SHP77 treated with DMSO at 0.1 percent for 48 hours (cell line): ENCODE measurements at regions not wholly inside any gene's neighbourhood (a gene's known extent, or its start where the extent isn't known, plus 50 kb on each side); places are given as distances from the start of the nearest gene placed in this dataset.
"Not testable (repeated sequence)": the region's sequence is repeated elsewhere in the genome, so short reads cannot be mapped to it uniquely, and the experiment has no call there.

Source experiments
- DNase-seq: peaks from one replicate; lab custom pipeline; 2025; lab: John Stamatoyannopoulos, UW

DNA sequence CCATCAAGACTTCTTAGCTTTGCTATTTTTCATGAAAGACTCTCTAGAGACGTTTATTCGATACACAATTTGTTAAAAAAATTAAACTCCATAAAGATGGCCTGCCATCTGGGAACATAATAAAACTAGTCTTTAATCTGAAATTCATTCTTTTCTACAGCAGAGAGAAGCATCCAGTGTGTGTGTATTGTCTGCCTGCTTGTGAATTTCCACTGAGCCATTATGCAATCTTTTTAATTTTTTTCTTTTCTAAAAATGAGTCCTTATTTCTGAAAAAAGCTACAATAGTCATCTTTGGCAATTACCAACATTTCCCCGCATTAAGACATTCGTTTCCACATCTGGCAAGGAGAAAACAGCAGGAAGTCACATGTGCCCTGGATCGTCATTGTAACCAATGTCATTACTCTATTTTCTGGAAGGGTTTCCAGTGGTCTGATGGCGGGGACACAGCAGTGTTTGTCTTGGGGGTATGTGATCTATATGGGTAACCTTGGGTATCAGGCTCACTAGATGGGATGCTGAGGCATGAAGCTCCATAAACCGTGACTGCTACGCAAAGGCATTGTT lies 263.1 kb downstream of the MSX2 start:
- no peak for DNase-seq

DNA sequence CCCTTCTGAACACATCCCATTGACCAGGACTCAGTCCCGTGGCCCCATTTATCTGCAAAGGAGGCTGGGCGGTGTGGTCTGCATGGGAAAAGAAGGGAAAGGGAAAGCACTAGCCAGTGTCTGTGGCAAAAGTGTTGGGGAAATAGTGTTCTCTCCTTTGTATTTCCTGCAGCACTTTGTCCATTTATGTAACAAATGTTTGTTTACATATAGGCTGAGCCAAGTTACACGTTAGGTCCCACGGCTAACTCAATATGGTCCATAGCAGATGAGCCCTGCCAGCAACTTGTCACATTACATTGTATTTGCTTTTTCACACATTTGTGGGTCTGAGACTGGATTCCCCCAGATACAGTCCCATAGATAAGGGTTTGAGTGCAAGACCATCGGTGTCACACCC lies 260.5 kb downstream of the MSX2 start:
- DNase-seq = no peak

DNA sequence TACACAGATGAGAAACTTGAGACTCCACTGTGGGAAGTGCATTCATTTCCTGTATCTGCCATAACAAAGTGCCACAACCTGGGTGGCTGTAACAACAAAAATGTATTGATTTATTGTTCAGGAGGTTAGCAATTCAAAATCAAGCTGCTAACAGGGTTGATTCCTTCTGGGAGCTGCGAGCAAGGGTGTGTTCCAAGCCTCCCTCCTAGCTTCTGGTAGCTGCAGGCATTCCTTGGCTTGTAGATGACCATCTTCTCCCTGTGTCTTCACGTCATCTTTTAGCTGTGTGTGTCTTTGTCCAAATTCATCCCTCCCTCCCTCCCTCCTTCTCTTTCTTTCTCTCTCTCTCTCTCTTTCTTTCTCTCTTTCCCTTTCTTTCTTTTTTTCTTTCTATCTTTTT lies 258.1 kb downstream of the MSX2 start:
- no peak for DNase-seq

- DNase-seq = no peak
These were observed 257.0 kb downstream of the MSX2 start for GRCh38 chr5:174981416-174981815.

DNA sequence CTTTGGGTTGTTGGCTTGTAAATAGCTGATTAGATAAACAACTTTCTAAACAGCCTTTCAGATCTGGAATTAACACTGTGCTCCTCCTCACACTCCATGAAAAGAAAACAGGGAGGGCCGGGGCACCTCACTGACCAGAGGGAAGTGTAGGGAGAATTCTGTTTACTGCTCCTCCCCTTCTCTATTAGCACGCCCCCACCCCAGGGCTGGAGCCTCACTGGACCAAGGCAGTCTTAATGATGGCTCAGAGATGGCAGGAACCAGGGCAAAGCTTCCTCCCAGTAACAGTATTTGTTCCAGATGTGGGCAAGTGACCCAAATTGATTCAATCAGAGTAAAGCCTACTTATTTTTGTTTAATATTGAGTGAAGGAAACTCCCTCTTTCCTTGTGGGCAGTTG lies 256.6 kb downstream of the MSX2 start:
- no peak for DNase-seq

- no peak for DNase-seq
These were observed 247.9 kb downstream of the MSX2 start for GRCh38 chr5:174972291-174972690.

- DNase-seq = no peak
These were observed 246.8 kb downstream of the MSX2 start for GRCh38 chr5:174971210-174971609.

GRCh38 chr5:174970502-174970901 lies 246.1 kb downstream of the MSX2 start:
- no peak for DNase-seq

GRCh38 chr5:174953871-174954270 lies 229.5 kb downstream of the MSX2 start:
- no peak for DNase-seq

DNA sequence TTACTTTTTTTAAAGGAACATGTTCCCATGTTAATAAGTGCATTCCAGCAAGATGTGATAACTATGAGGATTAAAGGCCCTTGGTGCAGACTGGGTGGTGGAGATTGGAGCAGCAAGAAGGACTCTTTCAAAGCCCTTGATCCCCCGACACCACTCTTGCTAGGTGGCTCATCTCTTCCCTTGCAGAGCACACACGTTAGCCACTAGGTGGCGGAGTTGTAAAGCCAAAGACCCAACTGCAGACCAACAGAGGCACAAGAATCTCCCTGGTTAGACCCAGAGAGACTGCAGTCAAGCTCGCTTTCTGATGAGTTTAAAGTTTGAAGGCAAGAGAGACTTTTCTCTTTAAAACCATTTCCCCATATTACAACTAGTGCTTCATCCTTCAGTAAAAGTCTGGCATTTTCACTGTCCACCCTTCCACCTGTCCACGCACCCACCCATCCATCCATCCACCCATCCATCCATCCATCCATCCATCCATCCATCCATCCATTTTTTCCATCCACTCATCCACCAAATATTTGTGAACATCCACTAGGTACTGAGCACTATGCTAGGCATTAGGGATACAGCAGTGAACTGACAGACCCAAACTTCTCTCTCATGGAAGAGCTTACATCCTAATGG lies 226.9 kb downstream of the MSX2 start:
- DNase-seq = peak; percentile 21

DNA sequence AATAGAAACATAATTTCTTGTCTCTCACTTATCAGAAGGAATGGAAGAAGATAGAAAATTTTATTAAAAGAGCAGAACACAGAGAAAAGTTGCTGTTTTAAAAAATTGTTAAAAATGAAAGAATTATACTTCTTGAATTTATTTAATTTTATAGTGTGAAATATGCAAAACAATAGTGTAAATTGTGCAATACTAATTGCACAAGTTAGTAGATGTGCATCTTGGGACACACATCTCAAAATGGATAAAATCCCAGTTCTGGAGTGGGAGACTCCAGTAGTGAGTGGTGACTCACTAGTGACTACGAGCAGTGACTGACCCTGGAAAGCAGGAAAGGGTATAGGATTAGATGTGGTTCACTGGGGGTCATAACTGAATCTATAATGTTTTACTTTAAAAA lies 223.2 kb downstream of the MSX2 start:
- DNase-seq = no peak

GRCh38 chr5:174945853-174946252 lies 221.5 kb downstream of the MSX2 start:
- DNase-seq = no peak

GRCh38 chr5:174943785-174944184 lies 219.4 kb downstream of the MSX2 start:
- DNase-seq = no peak

GRCh38 chr5:174943002-174943401 lies 218.6 kb downstream of the MSX2 start:
- not testable (repeated sequence) for DNase-seq

DNA sequence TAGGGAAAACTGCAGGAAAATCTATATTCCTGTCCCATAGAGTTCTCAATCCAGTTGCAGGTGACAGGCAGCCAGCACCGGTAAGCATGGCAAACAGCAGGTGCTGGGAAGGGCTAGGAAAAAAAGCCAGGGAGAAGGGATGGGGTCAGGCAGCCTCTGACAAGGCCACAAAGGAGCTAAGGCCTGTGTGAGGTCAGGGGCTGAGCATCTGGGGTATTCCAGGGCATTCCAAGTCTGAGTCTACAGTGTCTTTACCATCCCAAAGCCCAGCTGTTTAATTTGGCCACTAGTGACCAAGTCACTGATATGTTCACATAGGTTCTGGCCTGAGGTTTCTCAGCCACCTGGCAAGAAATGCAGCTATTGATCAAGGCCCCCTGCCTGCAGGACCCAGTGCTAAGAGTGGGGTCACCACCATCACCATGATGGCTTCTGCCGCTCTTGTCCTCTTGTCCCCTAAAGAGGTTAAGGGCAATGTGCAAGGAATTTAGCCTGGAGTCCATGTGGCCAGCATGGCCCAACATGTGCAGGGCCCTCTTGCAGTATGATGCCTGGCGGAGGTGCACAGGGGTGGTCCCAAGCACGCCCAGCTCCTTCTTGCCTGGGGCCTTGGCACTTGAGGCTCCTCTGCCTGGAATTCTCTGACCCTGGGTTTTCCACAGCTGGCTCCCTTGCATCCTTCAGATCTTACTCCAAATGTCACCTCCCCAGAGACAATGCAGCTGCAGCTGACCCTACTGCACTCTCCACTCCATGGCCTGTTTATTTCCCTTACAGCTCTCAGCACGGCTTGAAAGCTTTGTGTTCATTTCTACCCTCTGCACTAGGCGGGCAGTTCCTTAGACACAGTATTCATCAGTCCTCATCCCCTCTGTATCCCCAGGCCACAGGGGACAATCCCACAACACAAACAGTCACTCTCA lies 213.1 kb downstream of the MSX2 start:
- DNase-seq = no peak

- DNase-seq = peak; percentile 14
These were observed 211.6 kb downstream of the MSX2 start for GRCh38 chr5:174935854-174936474.

DNA sequence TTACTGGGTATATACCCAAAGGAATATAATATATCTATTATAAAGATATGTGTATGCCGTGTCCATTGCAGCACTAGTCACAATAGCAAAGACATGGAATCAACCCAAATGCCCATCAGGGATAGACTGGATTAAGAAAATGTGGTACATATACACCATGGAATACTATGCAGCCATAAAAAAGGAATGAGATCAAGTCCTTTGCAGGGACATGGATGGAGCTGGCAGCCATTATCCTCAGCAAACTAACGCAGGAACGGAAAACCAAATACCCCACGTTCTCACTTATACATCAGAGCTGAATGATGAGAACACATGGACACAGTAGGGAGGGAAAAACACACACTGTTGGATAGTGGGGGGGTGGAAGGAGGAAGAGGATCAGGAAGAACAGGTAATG lies 206.7 kb downstream of the MSX2 start:
- not testable (repeated sequence) for DNase-seq

DNA sequence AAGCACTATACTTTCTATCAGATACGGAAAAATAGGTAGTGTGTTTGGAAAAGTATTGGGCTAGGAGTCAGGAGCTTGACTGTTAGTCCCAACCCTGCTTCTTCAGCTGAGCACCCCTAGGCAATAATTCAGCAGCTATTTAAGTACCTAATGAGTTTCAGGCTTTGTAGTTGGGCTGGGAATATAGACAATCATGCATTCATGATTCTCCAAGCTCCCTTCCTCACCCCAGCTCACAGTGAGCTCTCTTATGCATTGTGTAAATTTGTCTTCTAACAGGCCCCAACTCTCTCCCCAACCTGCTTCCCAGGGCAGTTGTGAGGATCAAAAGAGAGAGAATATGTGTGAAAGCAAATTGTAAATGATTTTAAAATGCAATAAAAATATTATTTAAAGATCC lies 201.2 kb downstream of the MSX2 start:
- no peak for DNase-seq

GRCh38 chr5:174922955-174923354 lies 198.6 kb downstream of the MSX2 start:
- no peak for DNase-seq

DNA sequence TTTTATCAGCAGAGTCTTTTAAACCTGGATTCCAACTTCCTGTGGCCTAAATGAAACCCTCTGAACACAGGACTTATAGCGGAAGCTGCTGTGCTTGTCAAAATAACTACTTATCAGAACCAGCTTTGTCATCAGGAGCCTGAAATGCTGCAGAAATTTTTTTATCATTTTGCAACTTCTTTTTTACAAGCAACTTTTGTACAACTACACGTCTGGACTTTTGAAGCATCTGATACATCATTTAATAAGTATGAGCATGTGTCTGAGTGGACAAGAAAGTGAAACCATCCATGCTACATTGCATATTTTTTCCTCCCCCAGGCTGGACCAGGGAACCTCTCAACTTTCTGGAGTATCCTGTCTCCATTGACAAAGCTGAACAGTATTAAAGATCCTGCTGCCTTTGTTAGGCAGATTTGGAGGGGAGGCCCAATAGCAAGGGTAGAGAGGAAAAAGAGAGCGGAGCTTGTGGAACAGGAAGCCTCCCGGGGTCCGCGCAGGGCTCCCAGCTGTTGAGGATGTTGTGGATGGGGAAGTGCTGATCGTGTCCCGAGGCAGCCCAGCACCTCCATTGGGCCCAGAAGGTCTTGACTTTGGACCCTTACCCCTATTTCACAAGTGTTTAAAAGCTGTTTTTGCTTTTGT lies 196.6 kb downstream of the MSX2 start:
- no peak for DNase-seq

DNA sequence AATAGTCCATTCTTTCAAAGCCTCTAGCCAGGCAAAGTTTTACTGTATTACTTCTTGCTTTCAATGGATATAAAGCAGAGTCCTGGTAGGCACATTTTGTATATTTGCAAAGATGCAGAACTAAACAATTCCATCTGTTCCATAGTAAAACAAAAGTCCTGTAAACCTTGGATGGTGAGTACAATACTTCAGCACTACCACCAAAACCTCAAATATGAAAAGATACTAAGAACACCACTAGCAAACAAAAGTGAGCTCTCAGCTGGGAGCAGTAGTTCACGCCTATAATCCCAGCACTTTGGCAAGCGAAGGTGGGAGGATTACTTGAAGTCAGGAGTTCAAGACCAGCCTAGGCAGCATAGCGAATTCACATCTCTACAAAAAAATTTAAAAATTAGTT lies 195.0 kb downstream of the MSX2 start:
- no peak for DNase-seq

GRCh38 chr5:174918655-174919054 lies 194.3 kb downstream of the MSX2 start:
- no peak for DNase-seq
